K562 (cell line): ENCODE measurements at regions not wholly inside any gene's neighbourhood (a gene's known extent, or its start where the extent isn't known, plus 50 kb on each side); places are given as distances from the start of the nearest gene placed in this dataset.

Source experiments
- C11orf30 ChIP-seq: fragments of 450-650 bp; IDR thresholded peaks from 2 replicates; pipeline ENCODE4 v1.6.1; 2016; ENCODE audit warnings: low read depth, mild to moderate bottlenecking
- ELF1 ChIP-seq: fragments of 200-800 bp; sonication (Bioruptor generic); IDR thresholded peaks from 2 replicates; pipeline ENCODE4 v1.6.1; 2016; ENCODE audit warnings: missing genetic modification characterization, missing compliant biosample characterization
- GTF2F1 ChIP-seq: IDR thresholded peaks from 2 replicates; pipeline ENCODE4 v1.6.1; 2011; ENCODE audit warnings: low read depth, low read length, improper control_type of control experiment
- HLTF ChIP-seq: fragments of 450-650 bp; IDR thresholded peaks from 2 replicates; pipeline ENCODE4 v1.6.1; 2016
- KDM5B ChIP-seq: fragments of 200-600 bp; sonication (generic); IDR thresholded peaks from 2 replicates; pipeline ENCODE4 v1.6.1; 2012; ENCODE audit warnings: low read depth, mild to moderate bottlenecking, moderate library complexity, low read length, control low read depth, inconsistent platforms; ENCODE audit not compliant: insufficient replicate concordance
- L3MBTL2 ChIP-seq: fragments of 450-650 bp; IDR thresholded peaks from 2 replicates; pipeline ENCODE4 v1.6.1; 2016; ENCODE audit warnings: mild to moderate bottlenecking, moderate library complexity
- MCM3 ChIP-seq: fragments of 450-650 bp; IDR thresholded peaks from 2 replicates; pipeline ENCODE4 v1.6.1; 2016
- NFXL1 ChIP-seq: fragments of 450-650 bp; formaldehyde crosslinking; IDR thresholded peaks from 2 replicates; pipeline ENCODE4 v1.4.0; 2021; ENCODE audit warnings: mild to moderate bottlenecking
- PHF21A ChIP-seq: fragments of 450-650 bp; IDR thresholded peaks from 2 replicates; pipeline ENCODE4 v1.6.1; 2017; ENCODE audit warnings: low read depth, borderline replicate concordance
- SIN3B ChIP-seq: fragments of 450-650 bp; IDR thresholded peaks from 2 replicates; pipeline ENCODE4 v1.6.1; 2017; ENCODE audit warnings: low read depth, mild to moderate bottlenecking, moderate library complexity
- TAF1 ChIP-seq: IDR thresholded peaks from 2 replicates; pipeline ENCODE4 v1.6.1; 2011; ENCODE audit warnings: mild to moderate bottlenecking, low read length, moderate library complexity; ENCODE audit not compliant: insufficient read depth, control insufficient read depth, severe bottlenecking; ENCODE audit errors: extremely low read depth
- TEAD4 ChIP-seq, 2 experiments: sonication (generic) in 1 of 2; formaldehyde crosslinking in 1 of 2; IDR thresholded peaks; 2 replicates each; pipeline versions ENCODE4 v1.6.1 to v1.8.0; 2012 to 2022; ENCODE audit warnings: borderline replicate concordance in 1 of 2, inconsistent platforms in 1 of 2, low read length in 1 of 2, mild to moderate bottlenecking in 1 of 2, missing genetic modification reagents in 1 of 2
- USF1 ChIP-seq: sonication (generic); formaldehyde crosslinking; IDR thresholded peaks from 2 replicates; pipeline ENCODE4 v1.9.0; 2022; ENCODE audit warnings: mild to moderate bottlenecking, missing genetic modification reagents
- ZBTB49 ChIP-seq: sonication (generic); formaldehyde crosslinking; IDR thresholded peaks from 2 replicates; pipeline ENCODE4 v1.8.0; 2022; ENCODE audit warnings: missing genetic modification reagents, mild to moderate bottlenecking, borderline replicate concordance
- ZNF140 ChIP-seq: fragments of 250-450 bp; sonication (Bioruptor Pico); IDR thresholded peaks from 2 replicates; pipeline ENCODE4 v1.8.0; 2021; ENCODE audit warnings: moderate library complexity, mild to moderate bottlenecking, inconsistent platforms
- ZNF217 ChIP-seq: sonication (generic); formaldehyde crosslinking; IDR thresholded peaks from 2 replicates; pipeline ENCODE4 v1.8.0; 2022; ENCODE audit warnings: mild to moderate bottlenecking, missing genetic modification reagents
- ZNF398 ChIP-seq: fragments of 250-450 bp; sonication (Bioruptor Pico); IDR thresholded peaks from 2 replicates; pipeline ENCODE4 v1.8.0; 2021; ENCODE audit warnings: moderate library complexity, mild to moderate bottlenecking, inconsistent platforms
- ZNF551 ChIP-seq: fragments of 250-450 bp; sonication (Bioruptor Pico); IDR thresholded peaks from 2 replicates; pipeline ENCODE4 v1.5.0; 2021; ENCODE audit warnings: mild to moderate bottlenecking, moderate library complexity
- ZNF780A ChIP-seq: fragments of 250-450 bp; sonication (Bioruptor Pico); IDR thresholded peaks from 2 replicates; pipeline ENCODE4 v1.5.0; 2021; ENCODE audit warnings: mild to moderate bottlenecking
- TF ChIP-seq, protein P1 (sequence below): fragments of 450-650 bp; IDR thresholded peaks from 2 replicates; pipeline ENCODE4 v1.6.1; 2017; ENCODE audit warnings: antibody characterized with exemption
- TF ChIP-seq, protein P2 (sequence below): fragments of 250-450 bp; sonication (Bioruptor Pico); IDR thresholded peaks from 2 replicates; pipeline ENCODE4 v1.5.0; 2021

DNA sequence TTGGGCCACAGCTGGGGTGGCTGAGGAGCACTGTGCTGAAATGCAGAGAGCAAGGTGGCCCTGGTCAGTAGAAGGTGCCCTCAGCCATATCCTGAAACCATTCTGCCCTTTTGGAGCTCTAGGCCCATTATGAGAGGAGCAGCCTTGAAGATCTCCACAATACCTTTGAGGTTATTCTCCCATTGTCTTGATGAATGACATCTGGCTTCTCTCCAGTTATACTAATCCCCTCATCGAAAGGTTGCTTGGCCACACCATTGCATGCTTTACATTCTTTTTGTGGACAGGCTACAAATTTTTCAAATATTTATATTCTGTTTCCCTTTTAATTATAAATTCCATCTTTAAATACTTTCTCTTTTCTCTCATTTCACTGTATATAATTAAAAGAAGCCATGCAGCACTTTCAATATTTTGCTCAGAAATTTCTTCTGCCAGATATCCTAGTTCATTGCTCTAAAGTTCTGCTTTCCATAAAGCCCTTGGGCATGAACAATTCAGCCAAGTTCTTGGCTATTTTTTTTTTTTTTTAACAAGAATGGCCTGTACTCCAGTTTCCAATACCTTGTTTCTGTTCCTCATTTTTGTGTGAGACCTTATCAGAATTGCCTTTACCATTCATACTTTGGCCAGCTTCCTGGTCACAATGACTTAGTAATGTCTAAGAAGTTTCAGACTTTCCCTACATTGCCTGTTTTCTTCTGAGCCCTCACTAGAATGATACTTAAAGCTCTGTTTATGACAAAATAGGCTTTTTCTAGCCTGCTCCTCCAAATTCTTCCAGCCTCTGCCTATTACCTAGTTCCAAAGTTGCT is 138.9 kb upstream of the SGO1 start (continued):
- TF ChIP-seq, protein P1, sequence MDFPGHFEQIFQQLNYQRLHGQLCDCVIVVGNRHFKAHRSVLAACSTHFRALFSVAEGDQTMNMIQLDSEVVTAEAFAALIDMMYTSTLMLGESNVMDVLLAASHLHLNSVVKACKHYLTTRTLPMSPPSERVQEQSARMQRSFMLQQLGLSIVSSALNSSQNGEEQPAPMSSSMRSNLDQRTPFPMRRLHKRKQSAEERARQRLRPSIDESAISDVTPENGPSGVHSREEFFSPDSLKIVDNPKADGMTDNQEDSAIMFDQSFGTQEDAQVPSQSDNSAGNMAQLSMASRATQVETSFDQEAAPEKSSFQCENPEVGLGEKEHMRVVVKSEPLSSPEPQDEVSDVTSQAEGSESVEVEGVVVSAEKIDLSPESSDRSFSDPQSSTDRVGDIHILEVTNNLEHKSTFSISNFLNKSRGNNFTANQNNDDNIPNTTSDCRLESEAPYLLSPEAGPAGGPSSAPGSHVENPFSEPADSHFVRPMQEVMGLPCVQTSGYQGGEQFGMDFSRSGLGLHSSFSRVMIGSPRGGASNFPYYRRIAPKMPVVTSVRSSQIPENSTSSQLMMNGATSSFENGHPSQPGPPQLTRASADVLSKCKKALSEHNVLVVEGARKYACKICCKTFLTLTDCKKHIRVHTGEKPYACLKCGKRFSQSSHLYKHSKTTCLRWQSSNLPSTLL: no peak
- TF ChIP-seq TAF1 (no peak), ZNF217 (CRISPR knock-in tag) (no peak), L3MBTL2 (no peak), ZNF551 (CRISPR knock-in tag) (no peak), ZNF398 (no peak), MCM3 (no peak), ZBTB49 (no peak), PHF21A (no peak), C11orf30 (peak; percentile 68), KDM5B (no peak), HLTF (no peak), TEAD4 (IDR thresholded peaks at IDR 0.05; ENCODE audit: low read length) (peak; percentile 64), TEAD4 (CRISPR knock-in tag; IDR thresholded peaks at IDR 0.05; ENCODE audit: borderline replicate concordance) (no peak), SIN3B (no peak), GTF2F1 (no peak), USF1 (CRISPR knock-in tag) (no peak), ELF1 (peak; percentile 83), ZNF780A (CRISPR knock-in tag) (no peak), NFXL1 (CRISPR knock-in tag) (no peak), ZNF140 (CRISPR knock-in tag) (no peak)
- TF ChIP-seq, protein P2, sequence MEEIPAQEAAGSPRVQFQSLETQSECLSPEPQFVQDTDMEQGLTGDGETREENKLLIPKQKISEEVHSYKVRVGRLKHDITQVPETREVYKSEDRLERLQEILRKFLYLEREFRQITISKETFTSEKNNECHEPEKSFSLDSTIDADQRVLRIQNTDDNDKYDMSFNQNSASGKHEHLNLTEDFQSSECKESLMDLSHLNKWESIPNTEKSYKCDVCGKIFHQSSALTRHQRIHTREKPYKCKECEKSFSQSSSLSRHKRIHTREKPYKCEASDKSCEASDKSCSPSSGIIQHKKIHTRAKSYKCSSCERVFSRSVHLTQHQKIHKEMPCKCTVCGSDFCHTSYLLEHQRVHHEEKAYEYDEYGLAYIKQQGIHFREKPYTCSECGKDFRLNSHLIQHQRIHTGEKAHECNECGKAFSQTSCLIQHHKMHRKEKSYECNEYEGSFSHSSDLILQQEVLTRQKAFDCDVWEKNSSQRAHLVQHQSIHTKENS (CRISPR knock-in tag): no peak
